UCSD-AML1 (cell line): ENCODE measurements at regions not wholly inside any gene's neighbourhood (a gene's known extent, or its start where the extent isn't known, plus 50 kb on each side); places are given as distances from the start of the nearest gene placed in this dataset.
"Not testable (repeated sequence)": the region's sequence is repeated elsewhere in the genome, so short reads cannot be mapped to it uniquely, and the experiment has no call there.

Source experiments
- DNase-seq: peaks from one replicate; lab custom pipeline; 2025; ENCODE audit not compliant: unreplicated experiment; lab: John Stamatoyannopoulos, UW

DNA sequence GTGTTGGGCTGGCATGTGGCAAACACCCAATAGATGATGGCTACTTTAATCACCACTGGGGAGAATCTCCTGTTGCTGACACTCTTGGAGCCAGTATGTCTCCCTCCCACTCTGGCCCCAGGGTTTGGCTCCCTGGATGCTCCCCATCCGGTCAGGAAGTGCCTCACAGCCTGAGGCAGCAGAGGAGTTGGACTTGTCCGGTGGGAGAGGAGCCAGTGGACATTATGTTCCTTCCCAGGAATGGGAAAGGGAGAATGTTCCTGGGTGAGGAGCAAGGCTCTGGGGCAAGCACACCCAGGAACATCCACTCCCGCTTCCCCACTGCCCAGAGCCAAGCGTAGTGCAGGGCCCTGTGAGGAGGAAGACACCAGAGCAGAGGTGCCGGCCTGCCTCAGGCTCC, 84.6 kb upstream of the NAV2 start:
- no peak for DNase-seq

DNA sequence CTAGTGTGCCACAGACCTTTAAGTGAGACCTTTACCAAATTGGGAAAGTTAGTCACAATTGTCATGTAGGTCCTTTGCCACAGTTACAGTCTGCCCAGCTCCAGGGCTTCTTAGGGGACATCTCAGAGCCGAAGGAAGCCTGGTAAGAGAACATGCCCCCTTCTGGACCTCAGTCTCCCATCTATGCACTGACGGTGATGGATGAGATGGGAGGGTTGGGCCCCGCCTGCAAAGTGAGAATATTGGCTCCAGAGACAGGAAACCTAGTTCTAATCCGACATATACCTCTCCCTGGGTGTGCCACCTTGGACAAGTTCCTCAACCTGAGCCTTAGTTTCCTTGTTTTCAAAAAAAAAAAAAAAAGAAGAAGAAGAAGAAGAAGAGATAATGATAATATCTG, 85.1 kb upstream of the NAV2 start:
- DNase-seq, result no peak

DNA sequence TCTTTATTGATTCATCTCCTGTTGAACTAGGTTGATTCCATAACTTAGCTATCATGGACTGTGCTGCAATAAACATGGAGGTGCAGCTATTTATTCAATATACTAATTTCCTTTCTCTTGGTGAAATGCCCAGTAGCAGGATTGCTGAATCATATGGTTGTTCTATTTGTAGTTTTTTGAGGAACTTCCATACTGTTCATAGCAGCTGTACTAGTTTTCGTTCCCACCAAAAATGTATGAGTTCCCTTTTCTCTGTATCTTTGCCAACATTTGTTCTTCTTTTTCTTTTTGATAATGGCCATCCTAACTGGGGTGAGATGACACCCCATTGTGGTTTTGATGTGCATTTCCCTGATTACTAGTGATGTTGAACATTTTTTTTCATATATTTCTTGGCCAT, 87.2 kb upstream of the NAV2 start:
- no peak for DNase-seq

DNA sequence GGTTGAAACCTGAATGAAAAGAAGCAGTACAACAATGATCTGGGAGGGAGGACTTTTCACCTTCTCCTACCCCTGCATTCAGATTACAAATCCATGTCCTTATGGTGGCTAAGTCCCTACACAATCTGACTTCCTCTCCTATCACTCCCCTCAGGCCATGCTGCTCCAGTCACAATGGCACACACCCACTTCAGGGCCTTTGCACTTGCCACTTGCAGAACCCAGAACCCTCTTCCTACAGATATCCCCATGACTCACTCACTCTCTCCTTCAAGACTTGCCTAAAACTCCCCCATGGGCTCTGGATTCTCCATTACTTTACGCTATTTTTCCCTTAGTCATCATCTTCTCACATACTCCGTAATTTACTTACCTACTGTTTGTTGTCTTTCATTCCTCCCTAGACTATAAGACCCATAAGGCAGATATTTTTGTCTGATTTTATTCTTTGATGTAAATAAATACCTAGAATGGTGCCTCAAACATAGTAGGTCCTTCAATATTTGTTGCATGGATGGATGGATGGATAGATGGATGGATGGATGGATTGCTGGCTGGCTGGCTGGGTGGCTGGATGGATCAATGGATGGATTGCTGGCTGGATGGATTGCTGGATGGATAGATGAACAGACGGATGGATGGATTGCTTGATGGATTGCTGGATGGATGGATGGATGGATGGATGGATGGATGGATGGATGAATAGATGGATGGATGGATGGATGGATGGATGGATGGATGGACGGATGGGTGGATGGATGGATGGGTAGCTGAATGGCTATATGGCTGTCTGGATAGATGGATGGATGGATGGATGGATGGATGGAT, 94.7 kb upstream of the NAV2 start:
- DNase-seq, result no peak

DNA sequence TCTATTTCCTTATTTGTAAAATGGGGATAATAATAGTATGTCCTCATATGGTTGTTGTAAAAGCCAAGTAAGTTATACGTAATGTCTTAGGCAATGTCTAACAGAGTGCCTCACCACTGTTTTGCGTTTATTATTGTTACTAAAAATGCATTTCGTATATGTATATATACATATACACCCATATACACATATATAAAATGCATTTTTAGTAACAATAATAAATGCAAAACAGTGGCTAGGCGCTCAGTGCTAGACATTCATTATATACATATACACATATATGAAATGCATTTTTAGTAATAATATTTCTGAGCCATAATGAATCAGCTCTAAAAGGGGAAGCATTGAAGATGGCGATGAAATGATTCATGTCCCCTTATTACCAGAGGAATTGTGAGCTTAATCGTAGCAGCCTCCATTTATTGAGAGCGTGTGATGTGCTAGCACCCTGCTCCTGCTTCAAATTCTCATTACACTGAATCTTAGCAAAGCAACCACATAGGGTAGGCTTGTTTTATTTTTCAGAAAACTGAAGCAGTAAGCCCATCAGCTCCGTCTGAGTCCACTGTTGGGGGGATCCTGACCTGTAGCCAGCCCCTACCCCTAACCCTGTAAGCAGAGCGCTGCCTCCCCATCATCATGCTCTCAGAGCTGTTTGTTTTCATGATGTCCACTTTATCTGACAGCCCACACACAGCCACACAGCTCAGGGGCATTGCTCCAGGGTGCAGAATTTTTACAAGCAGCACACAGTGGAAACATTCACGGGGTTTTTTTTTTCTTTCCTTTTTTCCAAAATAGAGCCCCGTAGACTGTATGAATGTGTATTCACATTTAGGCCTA, 97.1 kb upstream of the NAV2 start:
- DNase-seq, result no peak

DNA sequence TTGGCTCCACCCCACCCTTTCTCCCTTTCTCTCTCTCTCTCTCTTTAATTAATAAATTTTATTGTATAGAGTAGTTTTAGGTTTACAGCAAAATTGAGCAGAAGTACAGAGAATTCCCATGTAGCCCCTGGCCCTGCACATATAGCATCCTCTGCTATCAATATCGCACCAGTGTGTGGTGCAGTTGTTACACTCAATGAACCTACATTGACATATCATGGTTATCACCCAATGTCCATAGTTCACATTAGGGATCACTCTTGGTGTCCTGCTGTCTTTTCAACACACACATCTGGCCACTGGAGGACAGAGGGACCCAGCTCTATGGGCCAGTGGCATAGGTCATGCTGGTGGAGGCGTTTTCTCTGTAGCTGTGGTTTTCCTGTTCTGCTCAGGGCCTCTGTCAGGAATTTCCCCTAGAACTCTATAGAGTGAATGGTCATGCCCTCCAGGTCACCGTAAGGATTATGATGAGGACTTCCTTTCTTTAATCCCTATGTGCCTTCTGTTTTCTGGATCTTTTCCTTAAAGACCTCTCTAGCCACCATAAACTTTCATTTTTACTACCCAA, 98.2 kb upstream of the NAV2 start:
- DNase-seq, result no peak

DNA sequence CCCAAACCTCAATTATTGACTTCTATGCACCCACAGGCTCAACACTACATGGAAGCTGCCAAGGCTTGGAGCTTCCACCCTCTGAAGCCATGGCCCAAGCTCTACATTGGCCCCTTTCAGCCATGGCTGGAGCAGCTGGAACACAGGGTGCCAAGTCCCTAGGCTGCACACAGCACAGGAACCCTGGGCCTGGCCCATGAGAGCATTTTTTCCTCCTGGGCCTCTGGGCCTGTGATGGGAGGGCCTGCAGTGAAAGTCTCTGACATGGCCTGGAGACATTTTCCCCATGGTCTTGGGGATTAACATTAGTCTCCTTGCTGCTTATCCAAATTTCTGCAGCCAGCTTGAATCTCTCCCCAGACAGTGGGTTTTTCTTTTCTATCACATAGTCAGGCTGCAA, 100.6 kb upstream of the NAV2 start:
- not testable (repeated sequence) for DNase-seq

DNA sequence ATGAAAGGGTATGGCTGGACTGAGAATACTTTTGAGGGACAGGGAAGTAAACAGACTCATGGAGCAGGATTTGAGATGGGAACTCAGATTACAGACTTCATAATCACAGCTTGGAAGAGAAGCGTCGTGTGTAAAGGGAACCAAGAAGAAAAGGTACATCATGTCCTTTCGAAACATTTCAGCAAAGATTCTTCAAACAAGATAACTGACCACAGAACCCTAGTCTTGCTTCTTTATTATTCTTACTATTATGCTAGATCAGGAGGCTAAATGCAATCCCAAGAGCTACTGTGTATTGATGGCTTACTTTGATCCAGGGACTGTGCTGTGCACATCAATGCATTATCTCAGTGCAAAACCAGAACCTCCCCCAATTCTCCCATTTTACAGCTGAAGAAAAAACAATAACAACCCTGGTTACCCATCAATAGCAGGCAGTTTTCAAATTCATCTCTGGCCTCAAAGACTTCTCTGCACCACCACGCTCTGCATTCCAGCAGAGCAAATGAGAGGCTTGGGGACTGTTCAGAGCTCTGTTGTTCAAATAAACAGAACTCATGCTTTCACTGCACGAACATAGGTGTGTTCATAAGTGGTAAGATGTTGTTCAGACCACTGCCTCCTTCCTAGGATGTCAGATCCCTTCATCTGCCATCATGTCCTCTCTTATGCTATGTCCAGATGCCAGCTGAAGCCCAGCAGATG, 104.8 kb upstream of the NAV2 start:
- DNase-seq, result no peak

DNA sequence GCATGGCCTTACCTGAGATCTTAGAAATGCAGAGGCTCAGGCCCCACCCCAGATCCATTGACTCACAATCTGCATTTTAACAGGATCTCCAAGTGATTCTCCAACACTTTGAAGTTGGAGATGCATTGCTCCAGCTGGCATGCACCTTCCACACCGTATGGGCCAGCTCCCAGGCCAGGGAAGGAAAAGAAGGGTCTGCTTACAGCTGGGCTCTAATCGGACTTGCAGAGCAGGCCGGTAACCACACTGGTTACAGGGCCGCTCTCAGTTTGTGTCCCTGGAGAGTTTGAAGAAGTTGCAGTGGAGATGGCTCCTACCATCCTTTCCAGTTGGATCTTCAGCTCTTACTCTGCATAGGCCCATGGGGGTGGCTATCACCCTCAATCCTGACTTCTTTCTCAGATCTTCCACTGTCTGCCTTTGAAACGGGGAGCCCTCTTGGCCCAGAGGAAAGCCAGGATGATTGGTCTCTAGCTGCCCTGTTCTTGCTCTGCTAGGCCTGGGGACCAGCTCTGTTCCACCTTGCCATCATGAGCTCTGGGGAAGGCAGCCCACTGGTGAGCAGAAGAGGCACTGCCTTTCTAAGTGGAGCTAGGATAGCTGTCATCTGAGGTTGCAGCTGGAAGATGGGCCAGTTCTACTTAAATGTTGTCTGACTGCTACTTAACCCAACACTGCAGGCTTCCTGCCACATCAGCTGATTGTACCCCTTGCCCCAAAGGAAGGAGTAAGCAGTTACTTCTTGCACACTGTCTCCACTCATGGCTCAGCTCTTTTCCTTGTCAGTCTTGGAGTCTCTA, 105.6 kb upstream of the NAV2 start:
- DNase-seq, result no peak

DNA sequence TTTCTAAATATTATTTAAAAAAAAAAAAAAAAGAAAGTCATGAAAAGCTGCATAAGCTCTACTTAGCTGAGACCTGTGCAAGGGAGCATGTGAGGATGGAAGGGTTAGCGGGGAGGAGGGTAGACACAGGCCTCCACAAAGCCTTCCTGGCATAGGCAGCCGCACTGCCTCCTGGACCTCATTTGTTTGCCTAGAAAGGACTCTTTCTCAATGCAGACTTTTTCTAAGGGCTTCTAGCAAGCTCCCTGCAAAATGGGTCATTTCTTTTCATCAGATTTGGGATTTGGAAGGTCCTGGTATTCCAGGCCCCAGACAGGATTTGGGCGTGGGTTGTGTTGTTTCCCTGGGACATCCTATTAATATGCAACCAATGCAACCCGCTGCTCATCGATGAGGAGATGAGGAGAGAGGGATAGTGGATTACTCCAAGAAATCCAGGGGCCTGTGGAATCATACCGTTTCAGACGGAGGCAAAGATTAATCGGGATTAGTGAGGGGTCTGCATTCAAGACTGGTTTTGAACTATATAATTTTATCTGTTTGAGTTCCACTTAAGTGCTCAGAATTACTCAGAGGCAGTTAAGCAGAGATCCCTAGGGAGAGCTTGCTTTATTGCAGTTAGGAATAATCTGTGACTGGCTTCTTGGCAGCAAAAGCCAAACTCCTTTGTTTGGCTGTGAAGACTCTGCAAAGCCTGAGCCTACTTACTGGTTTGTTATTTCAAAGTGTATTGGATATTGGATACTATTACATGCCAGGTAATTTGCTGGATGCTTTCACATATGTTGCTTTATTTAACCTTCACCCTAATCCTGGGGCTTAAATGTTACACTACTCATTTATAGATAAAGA, 106.9 kb upstream of the NAV2 start:
- no peak for DNase-seq

DNA sequence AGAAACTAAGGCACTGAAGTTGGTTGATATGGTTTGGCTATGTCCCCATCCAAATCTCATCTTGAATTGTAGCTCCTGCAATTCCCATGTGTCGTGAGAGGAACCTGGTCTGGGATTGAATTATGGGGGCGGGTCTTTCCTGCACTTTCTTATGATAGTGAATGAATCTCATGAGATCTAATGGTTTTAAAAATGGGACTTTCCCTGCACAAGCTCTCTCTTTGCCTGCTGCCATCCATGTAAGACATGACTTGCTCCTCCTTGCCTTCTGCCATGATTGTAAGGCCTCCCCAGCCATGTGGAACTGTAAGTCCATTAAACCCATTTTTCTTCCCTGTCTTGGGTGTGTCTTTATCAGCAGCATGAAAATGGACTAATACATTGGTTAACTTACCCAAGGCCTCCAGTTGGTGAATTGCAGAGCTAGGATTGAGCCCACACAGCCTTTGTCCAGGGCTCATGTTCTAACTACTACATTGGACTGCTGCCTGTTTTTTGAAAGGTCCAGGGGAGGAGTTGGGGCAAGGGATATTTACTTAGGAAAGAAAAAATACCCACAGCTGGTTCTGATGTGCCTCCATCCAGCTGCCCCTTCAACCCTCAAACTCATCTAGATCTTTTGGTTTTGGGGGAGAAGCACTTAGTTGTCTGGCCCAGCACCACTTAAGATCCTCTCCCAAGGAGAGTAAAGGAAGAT, 107.8 kb upstream of the NAV2 start:
- DNase-seq, result no peak

DNA sequence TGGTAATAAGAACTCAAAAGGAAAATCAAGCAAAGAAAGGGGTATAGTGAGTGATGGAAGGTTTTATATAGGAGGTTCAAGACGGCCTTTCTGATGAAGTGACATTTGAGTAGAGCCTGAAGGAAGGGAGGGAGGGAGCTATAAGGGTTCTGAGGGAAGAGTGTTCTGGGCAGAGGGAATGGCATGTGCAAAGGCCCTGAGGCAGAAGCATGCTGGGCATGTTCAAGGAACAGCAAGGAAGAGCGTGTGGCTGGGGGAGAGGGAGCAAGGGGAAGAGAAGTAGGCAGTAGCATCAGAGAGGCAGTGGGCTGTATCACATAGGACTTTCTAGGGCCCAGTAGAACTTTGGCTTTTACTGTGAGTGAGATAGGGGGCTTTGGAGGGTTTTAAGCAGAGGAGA, 108.9 kb upstream of the NAV2 start:
- DNase-seq, result no peak

DNA sequence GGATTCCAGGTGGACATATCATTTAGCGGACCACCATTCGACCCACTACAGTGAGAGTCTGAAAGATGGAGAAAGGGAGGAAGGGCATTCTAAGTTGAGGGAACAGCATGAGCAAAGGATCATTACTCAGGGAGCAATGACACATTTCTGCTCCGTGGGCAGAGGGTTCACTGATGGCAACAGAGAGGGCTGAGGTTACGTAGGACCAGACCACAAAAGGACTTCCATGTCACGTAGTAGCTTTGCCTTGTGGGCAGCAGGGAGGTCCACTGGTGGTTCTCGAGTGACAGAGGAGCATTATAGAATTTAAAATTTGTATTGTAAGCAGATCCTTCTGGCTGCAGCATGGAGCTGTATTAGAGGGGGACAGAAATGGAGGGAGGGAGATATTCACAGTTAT, 109.7 kb upstream of the NAV2 start:
- DNase-seq, result no peak

DNA sequence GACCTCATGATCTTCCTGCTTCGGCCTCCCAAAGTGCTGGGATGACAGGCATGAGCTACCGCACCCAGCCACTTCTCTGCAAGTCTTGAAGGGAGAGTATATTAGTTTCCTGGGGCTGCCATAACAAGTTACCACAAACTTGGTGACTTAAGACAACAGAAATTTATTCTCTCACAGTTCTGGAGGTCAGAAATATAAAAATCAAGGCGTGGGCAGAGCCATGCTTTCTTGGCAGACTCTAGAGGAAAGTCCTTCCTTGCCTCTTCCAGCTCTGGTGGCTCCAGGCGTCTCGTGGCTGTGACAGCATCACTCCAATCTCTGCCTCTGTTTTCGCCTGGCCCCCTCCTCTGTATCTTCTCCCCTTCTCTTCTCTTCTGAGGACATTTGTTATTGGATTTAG, 110.2 kb upstream of the NAV2 start:
- no peak for DNase-seq

DNA sequence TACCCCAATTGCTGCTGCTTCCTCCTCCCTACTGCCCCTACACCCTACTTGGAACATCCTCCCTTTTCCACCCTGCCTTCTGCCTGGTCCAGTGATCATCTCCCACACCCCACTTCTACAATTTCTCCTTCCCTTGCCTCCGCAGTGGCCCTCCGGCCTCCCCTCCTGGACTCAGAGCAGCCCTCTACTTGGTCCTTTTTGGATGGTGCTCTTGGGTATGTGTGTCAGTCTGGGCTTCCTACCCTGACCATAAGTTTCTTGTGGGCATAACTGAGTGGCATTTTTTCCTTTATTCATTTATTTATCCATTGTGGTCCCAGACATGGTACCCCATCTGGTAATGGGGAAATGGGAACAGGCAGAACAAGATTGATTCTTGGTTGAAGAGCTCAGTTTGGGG, 111.4 kb upstream of the NAV2 start:
- DNase-seq, result no peak

DNA sequence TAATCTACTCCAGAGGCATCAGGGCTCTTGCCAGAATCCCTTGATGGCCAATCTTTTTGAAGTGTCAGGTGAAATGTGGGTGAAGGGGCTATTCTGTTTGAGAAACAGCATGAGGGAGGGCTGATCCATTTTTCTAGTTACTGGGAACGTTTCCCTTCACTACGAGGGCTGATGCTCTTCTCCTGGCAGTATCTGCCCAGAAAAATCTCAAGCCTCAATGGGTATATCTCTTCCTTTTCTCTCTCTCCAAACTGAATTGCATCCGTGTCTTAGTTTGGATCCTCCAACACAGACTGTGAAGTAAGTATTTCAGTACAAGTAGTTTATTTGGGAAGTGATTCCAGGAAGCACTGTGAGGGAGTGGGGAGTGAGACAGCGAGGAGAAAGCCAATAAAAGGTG, 113.0 kb upstream of the NAV2 start:
- no peak for DNase-seq

DNA sequence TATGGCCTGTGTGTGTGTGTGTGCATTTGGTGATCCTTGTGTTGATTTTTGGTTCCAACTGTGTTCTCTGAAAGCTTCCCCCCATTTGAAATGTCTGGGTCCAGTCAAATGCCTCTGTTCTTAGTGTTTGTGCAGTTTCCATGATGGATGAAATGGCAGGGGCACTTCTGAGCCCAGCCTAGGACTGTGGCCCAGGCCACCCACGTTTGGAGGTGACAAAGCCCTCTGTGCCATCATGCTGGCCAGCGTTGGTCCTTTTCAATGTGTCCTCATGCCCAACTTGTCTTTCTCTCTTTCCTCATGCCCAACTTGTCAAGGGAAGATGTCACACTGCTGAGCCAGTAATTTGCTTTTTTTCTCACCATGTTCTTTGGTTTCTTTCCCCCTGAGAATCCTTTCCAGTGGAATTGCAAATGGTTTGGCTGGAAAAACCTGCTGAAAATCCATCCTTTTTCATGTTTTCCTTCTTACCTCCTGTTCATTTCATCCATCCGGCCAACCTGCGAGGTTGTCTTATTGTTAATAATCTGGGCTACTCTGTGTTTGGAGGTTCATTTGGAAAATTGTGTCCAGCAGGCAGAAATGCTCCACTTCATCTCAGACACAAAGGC, 113.7 kb upstream of the NAV2 start:
- no peak for DNase-seq

DNA sequence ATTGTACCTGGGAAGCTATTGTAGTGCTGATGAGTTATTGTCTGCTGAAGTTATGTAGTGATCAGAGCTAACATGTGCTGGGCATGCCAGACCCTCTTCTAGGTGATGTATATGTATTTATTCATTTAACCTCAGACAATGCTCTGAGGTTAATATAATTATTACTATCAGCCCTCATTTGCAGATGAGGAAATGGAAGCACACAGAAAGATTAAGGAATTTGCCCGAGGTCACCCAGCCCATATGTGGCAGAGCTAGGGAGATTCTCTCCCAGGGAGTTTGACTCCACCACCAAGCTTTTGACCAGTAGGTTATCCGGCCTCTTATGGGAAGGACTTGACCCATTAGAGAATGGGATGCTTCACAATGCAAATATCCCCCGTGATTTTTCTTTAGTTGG, 114.2 kb upstream of the NAV2 start:
- DNase-seq, result no peak

DNA sequence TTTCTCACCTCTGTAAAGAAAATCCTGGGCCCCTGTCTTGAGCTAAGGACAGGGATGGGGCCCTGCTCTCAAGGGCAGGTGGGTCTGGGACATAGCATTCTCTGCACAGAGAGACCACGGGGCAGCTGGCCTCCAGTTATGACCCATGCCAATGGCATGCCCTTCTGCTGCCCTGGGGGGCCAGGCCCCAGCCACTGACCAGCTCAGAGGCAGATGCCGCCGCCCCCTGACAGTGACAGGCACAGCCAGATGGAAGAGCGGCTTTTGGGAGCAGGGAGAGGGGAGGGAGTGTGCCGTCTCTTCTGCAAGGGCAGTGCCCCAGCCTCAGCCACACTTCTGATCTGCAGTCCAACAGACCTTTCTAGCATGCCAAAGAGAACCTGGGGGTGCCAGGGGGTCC, 114.8 kb upstream of the NAV2 start:
- DNase-seq, result no peak
